ENCODE measurements at regions not wholly inside any gene's neighbourhood (a gene's known extent, or its start where the extent isn't known, plus 50 kb on each side); places are given as distances from the start of the nearest gene placed in this dataset.

- no peak for TF ChIP-seq POLR2A (IDR thresholded peaks at IDR 0.05)
- TF ChIP-seq CTCF (IDR thresholded peaks at IDR 0.05) = no peak
- no peak overlapping the region for H3K4me3 ChIP-seq
- no peaks in the 10 kb centered on the region for H3K36me3 ChIP-seq (ENCODE audit: low read depth, missing control alignments)
- intact Hi-C loops (cut with DNase I; ENCODE audit: low total_unique reads) = no loop called here
- no peak overlapping the region for H3K27ac ChIP-seq
- no peak for DNase-seq
- no peaks in the 10 kb centered on the region for H3K27me3 ChIP-seq
- 89 to 92% methylated on average over 4 of the region's 4 CpGs for WGBS, 2 donors
- no peaks in the 10 kb centered on the region for H3K9me3 ChIP-seq
- peaks cover 4% of the 10 kb centered on the region for H3K4me1 ChIP-seq
Measured at GRCh38 chr16:59205403-59205802, 471.3 kb upstream of the GOT2 start.

GRCh38 chr16:59204589-59204988 lies 470.5 kb upstream of the GOT2 start:
- no peak for TF ChIP-seq POLR2A (IDR thresholded peaks at IDR 0.05)
- no peak for TF ChIP-seq CTCF (IDR thresholded peaks at IDR 0.05)
- 76 to 80% methylated on average over 5 of the region's 5 CpGs for WGBS, 2 donors
- intact Hi-C loops (cut with DNase I; ENCODE audit: low total_unique reads) = no loop called here

DNA sequence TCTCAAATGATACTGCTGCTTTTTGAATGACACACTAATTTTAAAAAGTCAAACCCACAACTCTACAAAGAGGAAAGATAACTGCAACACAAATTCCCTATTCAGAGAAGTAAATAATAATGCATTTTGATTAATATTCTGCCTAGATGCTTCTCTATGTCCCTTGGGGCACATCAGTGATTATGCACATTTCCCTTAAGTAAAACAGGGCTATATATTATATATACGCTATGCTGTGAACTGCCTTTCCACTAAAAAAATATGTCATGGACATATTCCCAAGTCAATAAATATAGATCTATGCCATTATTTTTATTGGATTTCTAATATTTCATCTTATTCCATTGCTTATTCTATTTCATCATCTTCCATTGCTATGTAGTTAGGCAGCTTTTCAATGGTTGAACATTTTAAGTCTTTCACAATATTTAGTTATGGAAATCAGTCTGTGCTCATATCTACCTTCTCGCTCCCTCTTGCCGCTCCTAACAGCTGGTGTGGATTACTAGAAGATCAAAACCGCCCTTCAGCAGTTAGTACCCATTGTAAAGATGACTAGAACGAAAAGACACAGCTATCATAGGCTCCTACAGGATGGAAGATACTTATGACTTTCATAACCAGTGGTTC lies 468.2 kb upstream of the GOT2 start:
- no peak for TF ChIP-seq CTCF (IDR thresholded peaks at IDR 0.05)
- no peak for TF ChIP-seq POLR2A (IDR thresholded peaks at IDR 0.05)
- Histone ChIP-seq H3K4me3 (no peak overlapping the region), H3K4me1 (no peaks in the 10 kb centered on the region), H3K9me3 (no peaks in the 10 kb centered on the region), H3K27me3 (no peaks in the 10 kb centered on the region), H3K36me3 (ENCODE audit: low read depth, missing control alignments) (no peaks in the 10 kb centered on the region), H3K27ac (no peak overlapping the region)
- WGBS, 2 donors = 92 to 95% methylated on average over 5 of the region's 5 CpGs
- intact Hi-C loops (cut with DNase I; ENCODE audit: low total_unique reads) = no loop called here
- DNase-seq = no peak

More at GRCh38 chr16:59204589-59204988, 470.5 kb upstream of the GOT2 start:
- Histone ChIP-seq H3K4me1 (no peaks in the 10 kb centered on the region), H3K36me3 (ENCODE audit: low read depth, missing control alignments) (no peaks in the 10 kb centered on the region), H3K4me3 (no peak overlapping the region), H3K27me3 (no peaks in the 10 kb centered on the region), H3K27ac (no peak overlapping the region), H3K9me3 (no peaks in the 10 kb centered on the region)
- no peak for DNase-seq

GRCh38 chr16:59201821-59202220 lies 467.7 kb upstream of the GOT2 start:
- 83 to 92% methylated on average over 1 of the region's 1 CpG for WGBS, 2 donors
- H3K9me3 ChIP-seq = no peaks in the 10 kb centered on the region
- H3K4me3 ChIP-seq = no peak overlapping the region
- no peaks in the 10 kb centered on the region for H3K36me3 ChIP-seq (ENCODE audit: low read depth, missing control alignments)
- no peak for DNase-seq
- TF ChIP-seq CTCF (IDR thresholded peaks at IDR 0.05) (no peak), POLR2A (IDR thresholded peaks at IDR 0.05) (no peak)
- H3K27ac ChIP-seq = no peak overlapping the region
- H3K27me3 ChIP-seq = no peaks in the 10 kb centered on the region
- no peaks in the 10 kb centered on the region for H3K4me1 ChIP-seq
- intact Hi-C loops (cut with DNase I; ENCODE audit: low total_unique reads) = no loop called here

GRCh38 chr16:59201160-59201559 lies 467.0 kb upstream of the GOT2 start:
- no peak overlapping the region for H3K27ac ChIP-seq
- H3K4me1 ChIP-seq = no peaks in the 10 kb centered on the region
- no peaks in the 10 kb centered on the region for H3K9me3 ChIP-seq
- no peaks in the 10 kb centered on the region for H3K36me3 ChIP-seq (ENCODE audit: low read depth, missing control alignments)
- intact Hi-C loops (cut with DNase I; ENCODE audit: low total_unique reads) = no loop called here
- no peak for DNase-seq
- no peak for TF ChIP-seq CTCF (IDR thresholded peaks at IDR 0.05)
- no peak overlapping the region for H3K4me3 ChIP-seq
- 13 to 15% methylated on average over 2 of the region's 2 CpGs for WGBS, 2 donors
- no peaks in the 10 kb centered on the region for H3K27me3 ChIP-seq

Data from testis (tissue), 2 donors.